ENCODE measurements at regions not wholly inside any gene's neighbourhood (a gene's known extent, or its start where the extent isn't known, plus 50 kb on each side); places are given as distances from the start of the nearest gene placed in this dataset. TPM values are rescaled to one million over a fixed set of nuclear protein-coding genes. Genes with fewer than 3 reads are reported as not detected.
"Not testable (repeated sequence)": the region's sequence is repeated elsewhere in the genome, so short reads cannot be mapped to it uniquely, and the experiment has no call there.

DNA sequence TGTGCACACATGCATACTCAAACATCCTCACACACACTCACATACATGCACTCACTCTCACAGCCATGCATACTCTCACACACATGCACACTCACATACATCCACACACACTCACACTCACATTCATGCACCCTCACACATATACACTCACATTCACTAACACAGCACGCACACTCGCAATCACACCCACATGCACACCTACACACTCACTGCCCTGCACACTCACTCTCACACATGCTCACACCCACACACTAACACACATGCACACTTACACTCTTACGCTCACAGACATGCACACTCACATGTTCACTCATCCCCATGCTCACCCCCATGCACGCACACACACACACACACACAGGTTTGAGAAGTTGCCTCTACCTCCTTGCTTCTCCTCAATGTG, 63.2 kb upstream of the SFSWAP start:
- DNase-seq: no peak
- no peak overlapping the region for H3K4me3 ChIP-seq (replicated peaks in 1 of 3)
- TF ChIP-seq, protein P1, sequence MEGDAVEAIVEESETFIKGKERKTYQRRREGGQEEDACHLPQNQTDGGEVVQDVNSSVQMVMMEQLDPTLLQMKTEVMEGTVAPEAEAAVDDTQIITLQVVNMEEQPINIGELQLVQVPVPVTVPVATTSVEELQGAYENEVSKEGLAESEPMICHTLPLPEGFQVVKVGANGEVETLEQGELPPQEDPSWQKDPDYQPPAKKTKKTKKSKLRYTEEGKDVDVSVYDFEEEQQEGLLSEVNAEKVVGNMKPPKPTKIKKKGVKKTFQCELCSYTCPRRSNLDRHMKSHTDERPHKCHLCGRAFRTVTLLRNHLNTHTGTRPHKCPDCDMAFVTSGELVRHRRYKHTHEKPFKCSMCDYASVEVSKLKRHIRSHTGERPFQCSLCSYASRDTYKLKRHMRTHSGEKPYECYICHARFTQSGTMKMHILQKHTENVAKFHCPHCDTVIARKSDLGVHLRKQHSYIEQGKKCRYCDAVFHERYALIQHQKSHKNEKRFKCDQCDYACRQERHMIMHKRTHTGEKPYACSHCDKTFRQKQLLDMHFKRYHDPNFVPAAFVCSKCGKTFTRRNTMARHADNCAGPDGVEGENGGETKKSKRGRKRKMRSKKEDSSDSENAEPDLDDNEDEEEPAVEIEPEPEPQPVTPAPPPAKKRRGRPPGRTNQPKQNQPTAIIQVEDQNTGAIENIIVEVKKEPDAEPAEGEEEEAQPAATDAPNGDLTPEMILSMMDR (IDR thresholded peaks at IDR 0.05): no peak
- no peak for TF ChIP-seq POLR2A (IDR thresholded peaks at IDR 0.05)
- no peaks in the 10 kb centered on the region for H3K4me1 ChIP-seq
- intact Hi-C loops (cut with DNase I): no loop called here
- H3K9me3 ChIP-seq: no peaks in the 10 kb centered on the region
- H3K27me3 ChIP-seq: no peaks in the 10 kb centered on the region
- 94% methylated on average over 4 of the region's 4 CpGs; no CpG with 5 or more reads in 1 of the 2 donors for WGBS, 2 donors
- no peaks in the 10 kb centered on the region for H3K36me3 ChIP-seq
- no peak overlapping the region for H3K27ac ChIP-seq

DNA sequence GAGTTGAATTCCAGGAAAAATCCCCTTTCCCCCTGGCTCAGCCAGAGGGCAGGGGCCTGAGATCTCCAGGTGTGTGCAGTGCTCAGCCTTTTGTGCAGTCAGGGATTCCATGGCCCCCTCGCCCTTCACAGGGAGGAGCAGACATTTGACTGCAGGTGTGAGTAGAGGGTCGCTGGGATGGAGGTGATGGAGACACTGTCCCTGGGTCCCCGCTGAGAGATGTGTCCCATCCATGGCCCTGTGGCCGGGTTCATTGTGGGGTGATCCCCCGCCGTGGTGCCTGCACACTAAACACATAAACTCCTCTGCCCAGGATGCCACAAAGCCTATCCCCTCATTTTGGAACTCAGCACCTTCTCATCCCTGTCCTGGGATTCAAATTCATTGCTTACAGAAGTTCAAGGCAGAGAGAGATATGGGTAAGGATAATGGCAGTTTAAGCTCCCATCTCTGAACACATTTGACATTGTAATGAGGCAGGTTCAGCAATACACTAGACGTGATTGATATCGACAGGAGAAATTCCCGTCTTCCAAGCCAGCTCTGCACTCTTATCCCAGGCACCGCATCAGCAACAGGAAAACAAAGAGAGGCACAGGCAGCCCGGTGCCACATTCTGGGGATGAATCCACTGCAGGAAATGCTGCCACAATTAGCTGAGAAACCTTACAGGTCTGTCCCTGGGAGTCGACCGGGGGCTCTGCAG, 55.3 kb upstream of the SFSWAP start:
- H3K27ac ChIP-seq; H3K27me3 ChIP-seq; H3K4me3 ChIP-seq (replicated peaks in 1 of 3); H3K36me3 ChIP-seq; H3K9me3 ChIP-seq; H3K4me1 ChIP-seq; DNase-seq; intact Hi-C loops (cut with DNase I): not testable (repeated sequence)
- 70 to 85% methylated on average over 4 of the region's 13 CpGs for WGBS, 2 donors

DNA sequence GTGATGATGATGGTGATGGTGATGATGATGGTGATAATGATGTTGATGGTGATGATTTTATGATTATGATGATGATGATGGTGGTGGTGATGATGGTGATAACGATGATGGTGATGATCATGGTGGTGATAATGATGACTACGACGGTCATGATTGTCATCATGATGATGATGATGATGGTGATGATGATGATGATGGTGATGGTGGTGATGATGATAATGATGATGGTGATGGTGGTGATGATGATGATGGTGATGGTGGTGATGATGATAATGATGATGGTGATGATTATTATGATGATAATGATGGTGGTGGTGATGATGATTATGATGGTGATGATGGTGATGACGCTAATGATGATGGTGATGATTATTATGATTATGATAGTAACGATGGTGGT, 54.1 kb upstream of the SFSWAP start:
- H3K27ac ChIP-seq; H3K4me3 ChIP-seq (replicated peaks in 1 of 3); intact Hi-C loops (cut with DNase I); DNase-seq; H3K27me3 ChIP-seq; H3K9me3 ChIP-seq; H3K4me1 ChIP-seq; H3K36me3 ChIP-seq: not testable (repeated sequence)
- 91% methylated on average over 5 of the region's 5 CpGs; no CpG with 5 or more reads in 1 of the 2 donors for WGBS, 2 donors

DNA sequence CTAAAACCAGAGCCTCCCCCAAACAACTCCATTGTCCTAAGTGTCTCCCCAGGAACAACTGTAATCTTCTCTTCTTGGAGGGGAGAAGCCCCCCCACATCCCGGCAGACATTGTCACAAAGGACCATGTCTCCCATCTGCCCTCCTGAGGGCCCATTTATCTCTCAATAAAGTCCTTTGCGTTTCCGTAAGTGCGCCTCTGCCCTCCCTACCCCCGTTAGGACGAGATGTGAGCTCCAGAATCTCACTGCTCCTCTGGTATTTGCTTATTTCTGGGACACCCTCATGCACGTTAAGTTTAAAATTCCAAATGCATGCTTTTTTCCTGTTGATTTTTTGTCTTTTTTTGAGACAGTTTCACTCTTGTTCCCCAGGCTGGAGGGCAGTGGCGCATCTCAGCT, 52.3 kb upstream of the SFSWAP start:
- H3K27me3 ChIP-seq; H3K36me3 ChIP-seq; intact Hi-C loops (cut with DNase I); H3K4me3 ChIP-seq (replicated peaks in 1 of 3); H3K4me1 ChIP-seq; DNase-seq; H3K9me3 ChIP-seq; H3K27ac ChIP-seq: not testable (repeated sequence)
- 76 to 83% methylated on average over 7 of the region's 8 CpGs for WGBS, 2 donors

DNA sequence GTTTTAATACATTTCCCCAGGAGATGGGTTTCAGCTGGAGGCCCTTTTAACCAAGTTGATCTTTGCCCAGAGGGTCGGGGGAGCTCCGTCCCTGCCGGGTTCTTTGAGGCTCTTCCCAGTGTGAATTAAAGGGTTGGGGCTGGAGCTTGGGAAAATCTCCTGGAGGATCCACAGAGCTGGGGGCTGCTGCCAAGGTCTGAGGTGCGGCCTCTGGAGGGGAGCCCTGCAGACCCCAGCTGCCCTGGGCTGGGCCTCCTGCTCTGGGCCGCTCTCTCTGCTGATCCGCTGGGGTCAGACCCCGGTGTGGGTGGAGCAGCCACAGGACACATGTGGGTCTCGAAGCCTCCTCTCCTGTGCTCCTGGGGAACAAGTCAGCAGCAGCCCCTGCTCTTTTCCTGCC, 51.4 kb upstream of the SFSWAP start:
- DNase-seq; H3K4me3 ChIP-seq (replicated peaks in 1 of 3); H3K27me3 ChIP-seq; H3K9me3 ChIP-seq; H3K4me1 ChIP-seq; H3K36me3 ChIP-seq; intact Hi-C loops (cut with DNase I); H3K27ac ChIP-seq: not testable (repeated sequence)
- 71 to 74% methylated on average over 4 of the region's 8 CpGs for WGBS, 2 donors

DNA sequence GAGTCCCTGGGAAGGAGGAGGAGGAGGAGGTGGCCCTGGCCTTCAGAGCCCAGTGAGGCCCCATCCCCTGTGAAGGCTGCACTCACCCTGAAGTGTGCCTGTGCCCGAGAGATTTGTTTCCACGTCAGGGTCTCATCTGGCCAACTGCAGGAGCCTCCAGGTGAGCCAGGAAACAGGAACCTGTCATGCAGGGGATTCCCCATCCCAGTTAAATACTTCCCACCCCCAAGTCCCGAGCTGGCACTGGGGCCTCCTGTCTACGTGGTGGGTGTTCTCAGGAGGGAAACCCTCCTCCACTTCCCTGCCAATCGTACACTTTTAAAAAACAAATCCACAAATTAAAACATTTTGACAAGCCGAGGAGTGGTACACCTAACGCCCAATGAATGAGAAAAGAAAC, 50.9 kb upstream of the SFSWAP start:
- DNase-seq; H3K9me3 ChIP-seq; H3K27ac ChIP-seq; H3K27me3 ChIP-seq; H3K4me1 ChIP-seq; intact Hi-C loops (cut with DNase I); H3K4me3 ChIP-seq (replicated peaks in 1 of 3); H3K36me3 ChIP-seq: not testable (repeated sequence)
- WGBS, 2 donors: 77 to 80% methylated on average over 7 of the region's 7 CpGs

DNA sequence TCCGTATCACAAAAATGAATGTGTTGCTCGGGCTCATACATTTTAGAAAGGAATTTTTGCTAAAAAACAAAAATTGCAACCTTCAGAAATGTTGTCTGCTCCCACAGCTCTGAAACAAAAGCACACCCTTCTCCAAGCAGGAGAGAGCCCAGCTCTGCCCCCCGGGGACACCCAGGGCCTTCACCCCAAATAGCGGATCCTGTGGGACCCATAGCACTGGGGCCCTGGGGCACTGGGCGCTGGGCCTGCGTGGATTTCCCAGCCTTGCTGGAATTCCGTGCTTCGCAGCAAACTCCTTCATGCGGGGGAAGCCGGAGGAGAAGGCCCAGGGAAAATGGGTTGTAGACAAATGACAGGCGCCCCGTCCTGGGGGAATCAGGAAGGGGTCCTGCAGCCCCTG, 50.5 kb upstream of the SFSWAP start:
- WGBS, 2 donors: 92 to 94% methylated on average over 10 to 12 of the region's 12 CpGs
- H3K4me3 ChIP-seq (replicated peaks in 1 of 3); H3K4me1 ChIP-seq; H3K9me3 ChIP-seq; intact Hi-C loops (cut with DNase I); H3K36me3 ChIP-seq; DNase-seq; H3K27me3 ChIP-seq; H3K27ac ChIP-seq: not testable (repeated sequence)

Small RNA genes lying in the stretch of these regions (small RNA-seq; reads per million reads assigned to genes)
- not detected for gene AC140063.1
- not detected for gene RNA5SP376
